ENCODE measurements at regions not wholly inside any gene's neighbourhood (a gene's known extent, or its start where the extent isn't known, plus 50 kb on each side); places are given as distances from the start of the nearest gene placed in this dataset.

GRCh38 chr1:216926720-216927510 is 203.7 kb upstream of the ESRRG start:
- Histone ChIP-seq H2BK20ac (ENCODE audit: low read depth, low read length) (no peak overlapping the region), H2AFZ (replicated peaks; ENCODE audit: low read length, poor library complexity) (no peak overlapping the region), H3K4me2 (ENCODE audit: low read depth, low read length) (no peak overlapping the region), H3K79me1 (ENCODE audit: low read depth in 1 of 2, low read length in 2 of 2) (no peaks in the 10 kb centered on the region), H2BK120ac (ENCODE audit: low read depth, low read length) (no peak overlapping the region), H2AK5ac (ENCODE audit: low read depth, low read length) (no peak overlapping the region), H3K14ac (replicated peaks; ENCODE audit: low read depth, low read length) (no peak overlapping the region), H3K36me3 (ENCODE audit: control insufficient read depth, insufficient read depth, low read length) (no peaks in the 10 kb centered on the region), H3K27me3 (ENCODE audit: control insufficient read depth, insufficient read depth, low read length) (no peaks in the 10 kb centered on the region), H2AK9ac (replicated peaks; ENCODE audit: low read depth, low read length, poor library complexity) (no peak overlapping the region), H3K23ac (ENCODE audit: low read depth, low read length) (no peak overlapping the region), H4K20me1 (ENCODE audit: insufficient read depth, low read length) (no peaks in the 10 kb centered on the region), H4K8ac (ENCODE audit: low read depth in 2 of 2, low read length in 2 of 2) (no peak overlapping the region), H2BK15ac (ENCODE audit: low read depth, low read length) (no peak overlapping the region), H3K56ac (ENCODE audit: extremely low read depth, insufficient read depth, low read length) (no peak overlapping the region), H4K91ac (ENCODE audit: insufficient read depth, low read depth, low read length) (no peak overlapping the region), H4K5ac (ENCODE audit: low read depth, low read length) (no peak overlapping the region), H3K4ac (ENCODE audit: low read depth, low read length) (no peak overlapping the region), H3K9me1 (ENCODE audit: insufficient read depth, low read length) (no peaks in the 10 kb centered on the region), H3K27ac (ENCODE audit: insufficient read depth, low read length) (no peak overlapping the region), H2BK5ac (ENCODE audit: low read depth, low read length, poor library complexity, severe bottlenecking) (no peak overlapping the region), H3K4me1 (ENCODE audit: control insufficient read depth, insufficient read depth, low read length) (no peaks in the 10 kb centered on the region; the same call in 1 of the 2 replicates), H3K18ac (ENCODE audit: low read depth, low read length) (no peak overlapping the region), H3K4me3 (ENCODE audit: insufficient read depth, low read depth, low read length) (no peak overlapping the region), H3K9ac (ENCODE audit: low read depth, low read length) (no peak overlapping the region), H3K9me3 (ENCODE audit: control insufficient read depth, insufficient read depth, low read length) (no peaks in the 10 kb centered on the region)
- intact Hi-C loops (cut with micrococcal nuclease) = no loop called here
- DNase-seq = no peak
- TF ChIP-seq NFE2L2 (IDR thresholded peaks at IDR 0.05; ENCODE audit: low read depth, low read length) (no peak), SMC3 (IDR thresholded peaks at IDR 0.05; ENCODE audit: low read depth, low read length) (no peak), RAD21 (IDR thresholded peaks at IDR 0.05; ENCODE audit: low read length) (no peak), BHLHE40 (IDR thresholded peaks at IDR 0.05; ENCODE audit: low read depth, low read length) (no peak), CEBPB (IDR thresholded peaks at IDR 0.05; ENCODE audit: low read depth, low read length) (no peak)
- TF ChIP-seq, protein P1, sequence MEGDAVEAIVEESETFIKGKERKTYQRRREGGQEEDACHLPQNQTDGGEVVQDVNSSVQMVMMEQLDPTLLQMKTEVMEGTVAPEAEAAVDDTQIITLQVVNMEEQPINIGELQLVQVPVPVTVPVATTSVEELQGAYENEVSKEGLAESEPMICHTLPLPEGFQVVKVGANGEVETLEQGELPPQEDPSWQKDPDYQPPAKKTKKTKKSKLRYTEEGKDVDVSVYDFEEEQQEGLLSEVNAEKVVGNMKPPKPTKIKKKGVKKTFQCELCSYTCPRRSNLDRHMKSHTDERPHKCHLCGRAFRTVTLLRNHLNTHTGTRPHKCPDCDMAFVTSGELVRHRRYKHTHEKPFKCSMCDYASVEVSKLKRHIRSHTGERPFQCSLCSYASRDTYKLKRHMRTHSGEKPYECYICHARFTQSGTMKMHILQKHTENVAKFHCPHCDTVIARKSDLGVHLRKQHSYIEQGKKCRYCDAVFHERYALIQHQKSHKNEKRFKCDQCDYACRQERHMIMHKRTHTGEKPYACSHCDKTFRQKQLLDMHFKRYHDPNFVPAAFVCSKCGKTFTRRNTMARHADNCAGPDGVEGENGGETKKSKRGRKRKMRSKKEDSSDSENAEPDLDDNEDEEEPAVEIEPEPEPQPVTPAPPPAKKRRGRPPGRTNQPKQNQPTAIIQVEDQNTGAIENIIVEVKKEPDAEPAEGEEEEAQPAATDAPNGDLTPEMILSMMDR (conservative IDR thresholded peaks at IDR 0.05; ENCODE audit: low read depth, low read length) = no peak
- TF ChIP-seq, protein P2, sequence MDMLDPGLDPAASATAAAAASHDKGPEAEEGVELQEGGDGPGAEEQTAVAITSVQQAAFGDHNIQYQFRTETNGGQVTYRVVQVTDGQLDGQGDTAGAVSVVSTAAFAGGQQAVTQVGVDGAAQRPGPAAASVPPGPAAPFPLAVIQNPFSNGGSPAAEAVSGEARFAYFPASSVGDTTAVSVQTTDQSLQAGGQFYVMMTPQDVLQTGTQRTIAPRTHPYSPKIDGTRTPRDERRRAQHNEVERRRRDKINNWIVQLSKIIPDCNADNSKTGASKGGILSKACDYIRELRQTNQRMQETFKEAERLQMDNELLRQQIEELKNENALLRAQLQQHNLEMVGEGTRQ (IDR thresholded peaks at IDR 0.05; ENCODE audit: low read depth, low read length) = no peak
- CTCF ChIA-PET = no interaction called here
- POLR2A ChIA-PET (ENCODE audit: unreplicated experiment) = no interaction called here
- dilution Hi-C loops (cut with HindIII; ENCODE audit: low sequenced_read_pairs, unreplicated experiment) = no loop called here
- BruUV-seq (replicated peaks) = no TSS peak
- no CpG with 5 or more reads among the region's 11 CpGs for WGBS, 2 experiments (ENCODE audit: extremely low coverage in 2 of 2, insufficient read length in 1 of 2)
- ATAC-seq (ENCODE audit: low read depth) = no peak
- in situ Hi-C loops (cut with MboI; ENCODE audit: low sequenced_read_pairs) = no loop called here

Measured in IMR-90 (cell line).